GM12878 (cell line): ENCODE measurements at regions not wholly inside any gene's neighbourhood (a gene's known extent, or its start where the extent isn't known, plus 50 kb on each side); places are given as distances from the start of the nearest gene placed in this dataset.

Source experiments
- CTCF ChIP-seq, 3 experiments: IDR thresholded peaks in 2 of 3; conservative IDR thresholded peaks in 1 of 3; 2 replicates each; pipeline ENCODE4 v1.5.1; 2011; ENCODE audit warnings: low read depth in 3 of 3, low read length in 3 of 3, mild to moderate bottlenecking in 3 of 3, control low read depth in 2 of 3, moderate library complexity in 2 of 3, inconsistent platforms in 1 of 3, mixed read lengths in 1 of 3; ENCODE audit not compliant: control insufficient read depth in 2 of 3, insufficient read depth in 1 of 3; ENCODE audit errors: extremely low read depth in 1 of 3
- ELK1 ChIP-seq: IDR thresholded peaks from 2 replicates; pipeline ENCODE4 v1.6.1; 2012; ENCODE audit warnings: low read depth, low read length, improper control_type of control experiment
- ESRRA ChIP-seq: IDR thresholded peaks from 2 replicates; pipeline ENCODE4 v1.6.1; 2012; ENCODE audit warnings: mild to moderate bottlenecking, low read length, improper control_type of control experiment
- KDM1A ChIP-seq: fragments of 200-600 bp; sonication (generic); IDR thresholded peaks from 2 replicates; pipeline ENCODE4 v1.6.1; 2016; ENCODE audit warnings: borderline replicate concordance
- SMAD5 ChIP-seq: IDR thresholded peaks from 2 replicates; pipeline ENCODE4 v1.6.1; 2016; ENCODE audit warnings: antibody characterized with exemption, low read depth
- STAT1 ChIP-seq: fragments of 450-650 bp; conservative IDR thresholded peaks from 2 replicates; pipeline ENCODE4 v1.6.1; 2014; ENCODE audit warnings: antibody characterized with exemption, mild to moderate bottlenecking
- TCF3 ChIP-seq: IDR thresholded peaks from 2 replicates; pipeline ENCODE4 v1.6.1; 2012; ENCODE audit warnings: low read depth, mild to moderate bottlenecking, low read length, borderline replicate concordance; ENCODE audit not compliant: insufficient read depth
- TF ChIP-seq, protein P1 (sequence below): IDR thresholded peaks from 2 replicates; pipeline ENCODE4 v1.6.1; 2011; ENCODE audit warnings: mild to moderate bottlenecking, low read depth, low read length, moderate library complexity; ENCODE audit not compliant: insufficient replicate concordance
- TF ChIP-seq, protein P2 (sequence below): fragments of 450-650 bp; IDR thresholded peaks from 2 replicates; pipeline ENCODE4 v1.6.1; 2016; ENCODE audit warnings: mild to moderate bottlenecking

DNA sequence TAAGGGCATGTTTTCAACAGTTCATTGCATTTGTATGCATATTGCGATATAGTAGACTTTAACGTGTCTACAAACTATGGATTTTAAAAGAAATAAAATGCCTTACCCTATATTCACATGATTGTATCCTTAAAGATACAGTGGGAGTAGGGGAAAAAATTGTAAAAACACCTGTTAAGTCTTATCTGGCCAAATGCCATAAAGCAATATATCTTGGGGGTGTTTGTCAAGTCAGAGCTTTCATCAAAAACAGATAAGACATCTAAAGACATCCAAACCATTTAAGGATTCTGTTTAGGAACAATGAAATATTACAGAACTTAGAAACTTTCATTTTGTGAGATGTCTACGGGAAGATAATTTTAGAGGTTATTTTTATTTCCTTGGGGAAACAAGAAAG is 152.3 kb downstream of the AASDH start (continued):
- TF ChIP-seq ELK1 = no peak
- no peak for TF ChIP-seq KDM1A
- TF ChIP-seq, protein P1, sequence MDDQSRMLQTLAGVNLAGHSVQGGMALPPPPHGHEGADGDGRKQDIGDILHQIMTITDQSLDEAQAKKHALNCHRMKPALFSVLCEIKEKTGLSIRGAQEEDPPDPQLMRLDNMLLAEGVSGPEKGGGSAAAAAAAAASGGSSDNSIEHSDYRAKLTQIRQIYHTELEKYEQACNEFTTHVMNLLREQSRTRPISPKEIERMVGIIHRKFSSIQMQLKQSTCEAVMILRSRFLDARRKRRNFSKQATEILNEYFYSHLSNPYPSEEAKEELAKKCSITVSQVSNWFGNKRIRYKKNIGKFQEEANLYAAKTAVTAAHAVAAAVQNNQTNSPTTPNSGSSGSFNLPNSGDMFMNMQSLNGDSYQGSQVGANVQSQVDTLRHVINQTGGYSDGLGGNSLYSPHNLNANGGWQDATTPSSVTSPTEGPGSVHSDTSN = no peak
- TF ChIP-seq STAT1 = no peak
- TF ChIP-seq, protein P2, sequence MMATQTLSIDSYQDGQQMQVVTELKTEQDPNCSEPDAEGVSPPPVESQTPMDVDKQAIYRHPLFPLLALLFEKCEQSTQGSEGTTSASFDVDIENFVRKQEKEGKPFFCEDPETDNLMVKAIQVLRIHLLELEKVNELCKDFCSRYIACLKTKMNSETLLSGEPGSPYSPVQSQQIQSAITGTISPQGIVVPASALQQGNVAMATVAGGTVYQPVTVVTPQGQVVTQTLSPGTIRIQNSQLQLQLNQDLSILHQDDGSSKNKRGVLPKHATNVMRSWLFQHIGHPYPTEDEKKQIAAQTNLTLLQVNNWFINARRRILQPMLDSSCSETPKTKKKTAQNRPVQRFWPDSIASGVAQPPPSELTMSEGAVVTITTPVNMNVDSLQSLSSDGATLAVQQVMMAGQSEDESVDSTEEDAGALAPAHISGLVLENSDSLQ = no peak
- TF ChIP-seq ESRRA = no peak
- no peak for TF ChIP-seq TCF3
- no peak for TF ChIP-seq SMAD5
- TF ChIP-seq CTCF (IDR thresholded peaks at IDR 0.05 in 2 of 3, conservative IDR thresholded peaks at IDR 0.05 in 1 of 3; ENCODE audit: control insufficient read depth in 2 of 3, extremely low read depth in 1 of 3, insufficient read depth in 1 of 3, low read depth in 3 of 3, low read length in 3 of 3) = no peak
